HCT116 (cell line): ENCODE measurements at regions not wholly inside any gene's neighbourhood (a gene's known extent, or its start where the extent isn't known, plus 50 kb on each side); places are given as distances from the start of the nearest gene placed in this dataset.

Experiments
- CEBPB ChIP-seq: IDR thresholded peaks from 2 replicates; pipeline ENCODE4 v1.6.1; 2012; ENCODE audit warnings: low read depth
- CTCF ChIP-seq, 3 experiments: fragments of 200-600 bp in 1 of 3; sonication (generic) in 1 of 3; IDR thresholded peaks in 2 of 3; conservative IDR thresholded peaks in 1 of 3; 2 replicates each; pipeline ENCODE4 v1.5.1; 2012 to 2017; ENCODE audit warnings: low read depth in 2 of 3, low read length in 2 of 3, antibody characterized with exemption in 1 of 3, borderline replicate concordance in 1 of 3, control low read depth in 1 of 3, mild to moderate bottlenecking in 1 of 3, mixed read lengths in 1 of 3, mixed run types in 1 of 3, moderate library complexity in 1 of 3; ENCODE audit not compliant: insufficient read depth in 1 of 3
- RAD21 ChIP-seq: IDR thresholded peaks from 2 replicates; pipeline ENCODE4 v1.6.1; 2012; ENCODE audit warnings: low read depth, mild to moderate bottlenecking
- ZNF274 ChIP-seq: fragments of 200-500 bp; sonication (Bioruptor generic); IDR thresholded peaks from 2 replicates; pipeline ENCODE4 v1.6.1; 2014; ENCODE audit warnings: mild to moderate bottlenecking, low read depth, low read length, inconsistent platforms

- TF ChIP-seq ZNF274, result no peak
- no peak for TF ChIP-seq CEBPB
- no peak for TF ChIP-seq RAD21
- no peak for TF ChIP-seq CTCF (IDR thresholded peaks at IDR 0.05 in 2 of 3, conservative IDR thresholded peaks at IDR 0.05 in 1 of 3; ENCODE audit: borderline replicate concordance in 1 of 3, insufficient read depth in 1 of 3, low read depth in 2 of 3, low read length in 2 of 3)
Measured at GRCh38 chr3:197349368-197349767, 51.0 kb upstream of the DLG1 start.
